Ovary (tissue), 7 donors: ENCODE measurements at regions not wholly inside any gene's neighbourhood (a gene's known extent, or its start where the extent isn't known, plus 50 kb on each side); places are given as distances from the start of the nearest gene placed in this dataset.

Experiments used
- DNase-seq, 5 donors: peaks; one replicate each; pipeline ENCODE4 v3.0.0-alpha.2; 2019 to 2020
- H3K27ac ChIP-seq, 2 donors: fragments of 200-600 bp; one replicate each; pipeline versions ENCODE4 v1.5.1 to v1.8.0; 2019 to 2022
- H3K27me3 ChIP-seq: fragments of 200-600 bp; one replicate; pipeline ENCODE4 v1.8.0; 2022
- H3K36me3 ChIP-seq: fragments of 200-600 bp; sonication (generic); one replicate; pipeline ENCODE4 v1.5.1; 2019
- H3K4me1 ChIP-seq: one replicate; pipeline ENCODE4 v1.8.1; 2013; ENCODE audit warnings: mild to moderate bottlenecking, moderate library complexity; ENCODE audit not compliant: insufficient read depth
- H3K4me3 ChIP-seq: fragments of 200-600 bp; sonication (generic); one replicate; pipeline ENCODE4 v1.5.1; 2017
- H3K9me3 ChIP-seq, 2 donors: fragments of 200-600 bp in 1 of 2; sonication (generic) in 1 of 2; one replicate each; pipeline versions ENCODE4 v1.5.1 to v1.8.1; 2013 to 2019; ENCODE audit warnings: mild to moderate bottlenecking in 1 of 2, moderate library complexity in 1 of 2
- EP300 ChIP-seq: sonication (generic); formaldehyde crosslinking; IDR thresholded peaks from one replicate; pipeline ENCODE4 v1.6.1; 2017; ENCODE audit warnings: antibody characterized with exemption
- POLR2A ChIP-seq: fragments of 450-650 bp; IDR thresholded peaks from one replicate; pipeline ENCODE4 v1.6.1; 2017; ENCODE audit warnings: antibody characterized with exemption, mild to moderate bottlenecking, moderate library complexity
- WGBS, 3 donors: extraction: QIAGEN DNeasy Blood & Tissue Kit in 1 of 3; methylation state at CpG; one replicate each; pipeline versions ENCODE4 v1.1.5 to v1.1.7; 2013 to 2017; 5-methylcytosine and 5-hydroxymethylcytosine counted together
- intact Hi-C, 4 donors: fragments of 100-400 bp; cut with DNase I; formaldehyde crosslinking; loops; one replicate each; pipeline versions ENCODE4 v1.11.0 to v1.15.1; 2022 to 2023
- TF ChIP-seq, protein P1 (sequence below), 3 donors: fragments of 450-650 bp in 2 of 3; fragments of 200-600 bp in 1 of 3; IDR thresholded peaks; one replicate each; pipeline versions ENCODE4 v1.5.1 to v1.8.0; 2016 to 2022; ENCODE audit warnings: antibody characterized with exemption in 3 of 3, mild to moderate bottlenecking in 1 of 3
- donor health status: DM: no; HTN: no; CAD: no; lungs with moderate emphysema.
- donor health status: DM: no; HTN: no; CAD: no.
- donor health status: Bipolar disorder and iron deficiency.
- donor health status: DM: no; HTN: no; CAD: no.
- donor health status: DM: yes; HTN: yes; CAD: no.

DNA sequence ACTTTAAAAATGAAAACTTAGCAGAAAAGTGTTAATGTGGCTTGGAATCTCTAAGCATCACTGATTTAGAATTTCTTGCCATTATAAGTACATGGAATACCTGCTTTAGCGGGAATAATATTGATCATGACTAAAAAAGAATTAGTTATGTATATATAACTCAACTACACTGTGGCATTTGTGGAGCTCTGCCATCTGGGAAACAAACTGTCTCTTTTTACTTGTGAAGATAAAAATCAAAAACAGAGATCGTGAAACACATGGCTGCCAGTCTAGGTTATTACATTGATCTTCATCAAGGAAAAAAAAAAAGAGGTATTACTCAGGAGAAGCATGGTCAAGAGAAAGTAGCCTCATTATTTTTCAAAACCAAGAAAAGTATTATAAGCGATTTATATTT, 287.4 kb downstream of the HTR1A start:
- Histone ChIP-seq H3K27ac (no peak overlapping the region), H3K4me1 (no peaks in the 10 kb centered on the region), H3K36me3 (no peaks in the 10 kb centered on the region), H3K4me3 (no peak overlapping the region), H3K9me3 (no peaks in the 10 kb centered on the region), H3K27me3 (no peaks in the 10 kb centered on the region)
- DNase-seq: no peak
- WGBS, 3 donors: 75 to 81% (median 80%) methylated on average over 3 of the region's 3 CpGs
- intact Hi-C loops: no loop called here
- no peak for TF ChIP-seq EP300
- TF ChIP-seq POLR2A: no peak

GRCh38 chr5:63655043-63655442, 307.2 kb downstream of the HTR1A start:
- intact Hi-C loops: no loop called here
- H3K27ac ChIP-seq: no peak overlapping the region
- no peaks in the 10 kb centered on the region for H3K36me3 ChIP-seq
- H3K4me3 ChIP-seq: no peak overlapping the region
- no peaks in the 10 kb centered on the region for H3K27me3 ChIP-seq
- 83 to 95% (median 85%) methylated on average over 1 of the region's 1 CpG for WGBS, 3 donors
- DNase-seq: no peak
- no peaks in the 10 kb centered on the region for H3K4me1 ChIP-seq
- no peaks in the 10 kb centered on the region for H3K9me3 ChIP-seq
- TF ChIP-seq EP300 (no peak), POLR2A (no peak)
- TF ChIP-seq, protein P1, sequence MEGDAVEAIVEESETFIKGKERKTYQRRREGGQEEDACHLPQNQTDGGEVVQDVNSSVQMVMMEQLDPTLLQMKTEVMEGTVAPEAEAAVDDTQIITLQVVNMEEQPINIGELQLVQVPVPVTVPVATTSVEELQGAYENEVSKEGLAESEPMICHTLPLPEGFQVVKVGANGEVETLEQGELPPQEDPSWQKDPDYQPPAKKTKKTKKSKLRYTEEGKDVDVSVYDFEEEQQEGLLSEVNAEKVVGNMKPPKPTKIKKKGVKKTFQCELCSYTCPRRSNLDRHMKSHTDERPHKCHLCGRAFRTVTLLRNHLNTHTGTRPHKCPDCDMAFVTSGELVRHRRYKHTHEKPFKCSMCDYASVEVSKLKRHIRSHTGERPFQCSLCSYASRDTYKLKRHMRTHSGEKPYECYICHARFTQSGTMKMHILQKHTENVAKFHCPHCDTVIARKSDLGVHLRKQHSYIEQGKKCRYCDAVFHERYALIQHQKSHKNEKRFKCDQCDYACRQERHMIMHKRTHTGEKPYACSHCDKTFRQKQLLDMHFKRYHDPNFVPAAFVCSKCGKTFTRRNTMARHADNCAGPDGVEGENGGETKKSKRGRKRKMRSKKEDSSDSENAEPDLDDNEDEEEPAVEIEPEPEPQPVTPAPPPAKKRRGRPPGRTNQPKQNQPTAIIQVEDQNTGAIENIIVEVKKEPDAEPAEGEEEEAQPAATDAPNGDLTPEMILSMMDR (IDR thresholded peaks at IDR 0.05): no peak

DNA sequence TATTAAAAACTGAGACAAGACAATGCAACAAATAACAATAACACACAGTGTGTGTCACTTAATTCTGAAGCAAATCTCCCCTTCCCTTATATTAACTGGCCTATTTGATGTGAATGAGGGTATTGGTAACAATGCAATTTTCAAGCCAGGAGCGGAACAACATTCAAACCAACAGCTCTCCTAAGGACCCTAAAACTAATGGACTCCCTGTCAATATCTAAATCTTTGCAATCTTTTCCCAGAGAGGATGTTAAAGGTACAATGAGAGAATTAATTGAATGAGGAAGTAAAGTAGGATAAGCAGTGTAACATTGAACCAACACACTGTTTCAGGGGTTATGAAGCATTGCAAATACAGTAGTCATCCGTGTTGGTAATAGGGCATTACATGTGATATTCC, 311.7 kb downstream of the HTR1A start:
- 91 to 93% (median 91%) methylated on average over 2 of the region's 2 CpGs for WGBS, 3 donors
- intact Hi-C loops: no loop called here
- Histone ChIP-seq H3K27me3 (no peaks in the 10 kb centered on the region), H3K4me1 (no peaks in the 10 kb centered on the region), H3K36me3 (no peaks in the 10 kb centered on the region), H3K9me3 (no peaks in the 10 kb centered on the region), H3K4me3 (no peak overlapping the region), H3K27ac (no peak overlapping the region)
- no peak for TF ChIP-seq EP300
- TF ChIP-seq POLR2A: no peak
- TF ChIP-seq, protein P1 (IDR thresholded peaks at IDR 0.05): no peak
- no peak for DNase-seq

- TF ChIP-seq POLR2A: no peak
- TF ChIP-seq EP300: no peak
- TF ChIP-seq, protein P1 (IDR thresholded peaks at IDR 0.05): no peak
- Histone ChIP-seq H3K27me3 (no peaks in the 10 kb centered on the region), H3K36me3 (no peaks in the 10 kb centered on the region), H3K9me3 (no peaks in the 10 kb centered on the region), H3K4me3 (no peak overlapping the region), H3K4me1 (no peaks in the 10 kb centered on the region), H3K27ac (no peak overlapping the region)
- intact Hi-C loops: no loop called here
- no peak for DNase-seq
Measured at GRCh38 chr5:63648376-63648775, 313.9 kb downstream of the HTR1A start.

- intact Hi-C loops: no loop called here
- DNase-seq: no peak
- Histone ChIP-seq H3K27ac (no peak overlapping the region), H3K4me1 (no peaks in the 10 kb centered on the region), H3K27me3 (no peaks in the 10 kb centered on the region), H3K4me3 (no peak overlapping the region), H3K36me3 (no peaks in the 10 kb centered on the region), H3K9me3 (no peaks in the 10 kb centered on the region)
- TF ChIP-seq EP300 (no peak), POLR2A (no peak)
- TF ChIP-seq, protein P1 (IDR thresholded peaks at IDR 0.05): no peak
- 87 to 91% (median 87%) methylated on average over 4 of the region's 4 CpGs for WGBS, 3 donors
Measured at GRCh38 chr5:63629951-63630630, 332.2 kb downstream of the HTR1A start.
